HepG2 (cell line): ENCODE measurements at regions not wholly inside any gene's neighbourhood (a gene's known extent, or its start where the extent isn't known, plus 50 kb on each side); places are given as distances from the start of the nearest gene placed in this dataset.

Source experiments
- ATAC-seq: fragments of 200-7000 bp; cut with Tn5 transposase; 3 replicates; pipeline ENCODE4 v1.9.1; 2020; ENCODE audit warnings: mild to moderate bottlenecking, moderate library complexity
- BruUV-seq: library from RNA; stranded (reverse); fragments of 400-500 nt; replicated peaks from 2 replicates; lab custom pipeline; 2021; lab: Mats Ljungman, UMichigan
- CTCF ChIA-PET: fragments of 300-600 bp; formaldehyde crosslinking; extraction: SDS; loops from one replicate; lab custom pipeline; 2021; ENCODE audit warnings: low total read pairs, inconsistent platforms, low intra/inter-chr PET ratio; lab: Yijun Ruan, JAX
- POLR2A ChIA-PET: fragments of 350-600 bp; sonication (Branson Sonifier 250); formaldehyde crosslinking; loops from one replicate; lab custom pipeline; 2020; ENCODE audit warnings: antibody characterized with exemption, inconsistent platforms; lab: Yijun Ruan, JAX
- DNase-seq: peaks from one replicate; pipeline ENCODE4 v3.0.0-alpha.2; 2015; ENCODE audit warnings: low spot score
- FAIRE-seq: peaks from 3 replicates; lab custom pipeline; 2011; peaks lifted over from hg19 to GRCh38; lab: Jason Lieb, UNC
- H2AFZ ChIP-seq: one replicate; pipeline ENCODE4 v1.6.1; 2011; ENCODE audit warnings: low read length, inconsistent platforms
- H3K27ac ChIP-seq: fragments of 300-600 bp; 3 replicates; pipeline ENCODE4 v1.8.0; 2011; ENCODE audit warnings: mixed run types, mild to moderate bottlenecking, mixed read lengths, low read length, inconsistent platforms; ENCODE audit not compliant: insufficient read depth; ENCODE audit errors: extremely low read length
- H3K27me3 ChIP-seq, 2 experiments: fragments of 200-600 bp in 1 of 2; 2 replicates in 1 of 2; 3 replicates in 1 of 2; pipeline versions ENCODE4 v1.6.0 to v1.8.0; 2011; ENCODE audit warnings: low read length in 2 of 2, mild to moderate bottlenecking in 2 of 2, moderate library complexity in 2 of 2, inconsistent platforms in 1 of 2; ENCODE audit not compliant: insufficient read depth in 2 of 2, control insufficient read depth in 1 of 2
- H3K36me3 ChIP-seq, 2 experiments: fragments of 200-600 bp in 1 of 2; replicated peaks in 1 of 2; 2 replicates in 1 of 2; 3 replicates in 1 of 2; pipeline versions ENCODE4 v1.5.1 to v1.8.0; 2011; ENCODE audit warnings: low read length in 2 of 2, inconsistent platforms in 1 of 2; ENCODE audit not compliant: insufficient read depth in 2 of 2, control insufficient read depth in 1 of 2
- H3K4me1 ChIP-seq: 2 replicates; pipeline ENCODE4 v1.5.1; 2012; ENCODE audit warnings: low read length, inconsistent platforms; ENCODE audit not compliant: insufficient read depth
- H3K4me2 ChIP-seq: 2 replicates; pipeline ENCODE4 v1.6.0; 2011; ENCODE audit warnings: low read depth, low read length, inconsistent platforms
- H3K4me3 ChIP-seq, 3 experiments: fragments of 200-600 bp in 1 of 3; sonication (generic), shearing (Covaris generic) in 1 of 3; replicated peaks in 1 of 3; 2 replicates each; pipeline ENCODE4 v1.5.1; 2011 to 2016; ENCODE audit warnings: low read length in 3 of 3, inconsistent platforms in 2 of 3, low read depth in 2 of 3, mild to moderate bottlenecking in 2 of 3, control low read depth in 1 of 3, mixed read lengths in 1 of 3; ENCODE audit not compliant: insufficient read depth in 1 of 3
- H3K79me2 ChIP-seq: one replicate; pipeline ENCODE4 v1.6.1; 2011; ENCODE audit warnings: low read length, inconsistent platforms; ENCODE audit not compliant: insufficient read depth
- H3K9ac ChIP-seq: 2 replicates; pipeline ENCODE4 v1.6.0; 2011; ENCODE audit warnings: mild to moderate bottlenecking, low read depth, low read length, inconsistent platforms; ENCODE audit not compliant: insufficient read depth
- H3K9me3 ChIP-seq: 2 replicates; pipeline ENCODE4 v1.5.1; 2012; ENCODE audit warnings: mild to moderate bottlenecking, low read length
- H4K20me1 ChIP-seq: 2 replicates; pipeline ENCODE4 v1.6.0; 2011; ENCODE audit warnings: inconsistent platforms, mild to moderate bottlenecking, low read length, moderate library complexity; ENCODE audit not compliant: insufficient read depth
- AGO1 ChIP-seq: fragments of 200-400 bp; formaldehyde crosslinking; IDR thresholded peaks from 2 replicates; pipeline ENCODE4 v1.6.1; 2017; ENCODE audit warnings: mild to moderate bottlenecking, low read depth, low read length, moderate library complexity; ENCODE audit not compliant: poor library complexity, severe bottlenecking
- CENPT ChIP-seq: sonication (generic); formaldehyde crosslinking; IDR thresholded peaks from 2 replicates; pipeline ENCODE4 v1.8.0; 2022; ENCODE audit warnings: low read depth, mild to moderate bottlenecking, moderate library complexity, missing genetic modification reagents
- EP300 ChIP-seq, 3 experiments: sonication (generic) in 1 of 3; formaldehyde crosslinking in 1 of 3; IDR thresholded peaks; 2 replicates each; pipeline versions ENCODE4 v1.5.1 to v1.6.1; 2011 to 2020; ENCODE audit warnings: low read depth in 2 of 3, low read length in 2 of 3, borderline replicate concordance in 1 of 3, improper control_type of control experiment in 1 of 3, mild to moderate bottlenecking in 1 of 3, missing genetic modification reagents in 1 of 3, moderate library complexity in 1 of 3
- GTF2F1 ChIP-seq: fragments of 150-350 bp; IDR thresholded peaks from 2 replicates; pipeline ENCODE4 v1.6.1; 2014; ENCODE audit warnings: low read length
- KLF11 ChIP-seq: IDR thresholded peaks from 2 replicates; pipeline ENCODE4 v1.6.1; 2016; ENCODE audit warnings: missing compliant biosample characterization
- KLF13 ChIP-seq: sonication (generic); formaldehyde crosslinking; IDR thresholded peaks from 2 replicates; pipeline ENCODE4 v1.4.0; 2020; ENCODE audit warnings: mild to moderate bottlenecking, missing genetic modification reagents
- RORA ChIP-seq: sonication (generic); formaldehyde crosslinking; IDR thresholded peaks from 2 replicates; pipeline ENCODE4 v1.5.0; 2020; ENCODE audit warnings: mild to moderate bottlenecking, missing genetic modification reagents, moderate library complexity
- SP1 ChIP-seq, 2 experiments: fragments of 450-650 bp in 1 of 2; sonication (generic) in 1 of 2; formaldehyde crosslinking in 1 of 2; IDR thresholded peaks; 2 replicates each; pipeline versions ENCODE4 v1.4.0 to v1.6.1; 2016 to 2020; ENCODE audit warnings: missing genetic modification reagents in 1 of 2
- XRCC5 ChIP-seq: fragments of 200-400 bp; formaldehyde crosslinking; optimal IDR thresholded peaks from 2 replicates; pipeline ENCODE3; 2017; ENCODE audit warnings: mild to moderate bottlenecking, low read length
- ZGPAT ChIP-seq: IDR thresholded peaks from 2 replicates; pipeline ENCODE4 v1.6.1; 2016; ENCODE audit warnings: mild to moderate bottlenecking
- ZIK1 ChIP-seq: sonication (generic); formaldehyde crosslinking; IDR thresholded peaks from 2 replicates; pipeline ENCODE4 v1.5.0; 2020; ENCODE audit warnings: mild to moderate bottlenecking, low read depth, missing genetic modification reagents, borderline replicate concordance
- ZNF12 ChIP-seq: sonication (generic); formaldehyde crosslinking; IDR thresholded peaks from 2 replicates; pipeline ENCODE4 v1.5.0; 2020; ENCODE audit warnings: missing genetic modification reagents
- ZNF235 ChIP-seq: sonication (generic); formaldehyde crosslinking; IDR thresholded peaks from 2 replicates; pipeline ENCODE4 v1.8.1; 2023; ENCODE audit warnings: mild to moderate bottlenecking, missing genetic modification reagents, borderline replicate concordance
- ZNF276 ChIP-seq: sonication (generic); formaldehyde crosslinking; IDR thresholded peaks from 2 replicates; pipeline ENCODE4 v1.4.0; 2020; ENCODE audit warnings: mild to moderate bottlenecking, low read depth, missing genetic modification reagents
- ZNF292 ChIP-seq: sonication (generic); formaldehyde crosslinking; IDR thresholded peaks from 2 replicates; pipeline ENCODE4 v1.8.1; 2022; ENCODE audit warnings: mild to moderate bottlenecking, low read depth, missing genetic modification reagents, borderline replicate concordance
- WGBS: methylation state at CpG from one replicate; pipeline ENCODE4 v1.1.6; 2017; ENCODE audit warnings: low lambda C conversion rate; 5-methylcytosine and 5-hydroxymethylcytosine counted together
- in situ Hi-C: cut with HindIII; loops from 2 replicates; pipeline ENCODE4 v1.10.0; 2017; ENCODE audit warnings: low pct_unique_long_range_greater_than_20kb; ENCODE audit not compliant: extremely low pct_ligation_motif_present
- intact Hi-C: fragments of 100-400 bp; cut with micrococcal nuclease; formaldehyde crosslinking; loops from one replicate; pipeline ENCODE4 v1.10.0; 2022; ENCODE audit not compliant: unreplicated experiment

- Histone ChIP-seq H3K4me2 (no peak overlapping the region), H3K36me3 (no peaks in the 10 kb centered on the region), H3K9ac (no peak overlapping the region), H3K79me2 (no peaks in the 10 kb centered on the region), H2AFZ (no peak overlapping the region), H3K27me3 (no peaks in the 10 kb centered on the region), H3K27ac (no peak overlapping the region), H4K20me1 (no peaks in the 10 kb centered on the region), H3K4me1 (no peaks in the 10 kb centered on the region), H3K4me3 (no peak overlapping the region), H3K9me3 (peaks cover 8% of the 10 kb centered on the region; the same call in 1 of the 2 replicates)
- in situ Hi-C loops (no loop called here), intact Hi-C loops (no loop called here)
- ATAC-seq = no peak
- no peak for DNase-seq
- 0% methylated on average over 2 of the region's 2 CpGs for WGBS
- FAIRE-seq = no peak
- BruUV-seq = no TSS peak
- TF ChIP-seq ZNF12 (CRISPR knock-in tag) (peak; percentile 85), XRCC5 (no peak), ZNF235 (CRISPR knock-in tag) (no peak)
- ChIA-PET CTCF (no interaction called here), POLR2A (no interaction called here)
These were observed 435.0 kb downstream of the TMEM114 start for GRCh38 chr16:8155275-8155674.

GRCh38 chr16:8146256-8147012, 443.9 kb downstream of the TMEM114 start:
- Histone ChIP-seq H3K27me3 (peaks cover 0 to 1% of the 10 kb centered on the region in 2 experiments; a peak in 1 of 5 replicates), H3K9ac (no peak overlapping the region), H3K36me3 (no peaks in the 10 kb centered on the region), H2AFZ (no peak overlapping the region), H3K9me3 (no peaks in the 10 kb centered on the region), H3K27ac (no peak overlapping the region), H3K4me3 (no peak overlapping the region), H3K4me1 (no peaks in the 10 kb centered on the region), H3K4me2 (no peak overlapping the region), H3K79me2 (no peaks in the 10 kb centered on the region), H4K20me1 (no peaks in the 10 kb centered on the region)
- intact Hi-C loops = no loop called here
- DNase-seq (no peak), ATAC-seq (no peak), FAIRE-seq (no peak)
- no TSS peak for BruUV-seq
- in situ Hi-C loops = no loop called here
- CTCF ChIA-PET = no interaction called here
- POLR2A ChIA-PET = no interaction called here
- 56% methylated on average over 17 of the region's 17 CpGs for WGBS
- TF ChIP-seq ZNF276 (CRISPR knock-in tag) (no peak), EP300 (IDR thresholded peaks at IDR 0.05; ENCODE audit: low read depth in 2 of 2, low read length in 2 of 2) (no peak), EP300 (CRISPR knock-in tag; IDR thresholded peaks at IDR 0.05; ENCODE audit: borderline replicate concordance) (no peak), KLF13 (CRISPR knock-in tag) (no peak), KLF11 (CRISPR knock-in tag) (no peak), SP1 (IDR thresholded peaks at IDR 0.05) (no peak), SP1 (CRISPR knock-in tag; IDR thresholded peaks at IDR 0.05) (no peak), AGO1 (no peak), CENPT (CRISPR knock-in tag) (no peak), GTF2F1 (no peak), RORA (CRISPR knock-in tag) (no peak), ZNF292 (CRISPR knock-in tag) (no peak), ZGPAT (CRISPR knock-in tag) (no peak), ZIK1 (CRISPR knock-in tag) (no peak)
